Stimulated activated CD8-positive, alpha-beta memory T cell treated with anti-CD3 and anti-CD28 coated beads, Interleukin-15, amount 100 ng/mL, for 4 hours (primary cell): ENCODE measurements at regions not wholly inside any gene's neighbourhood (a gene's known extent, or its start where the extent isn't known, plus 50 kb on each side); places are given as distances from the start of the nearest gene placed in this dataset.
"Not testable (repeated sequence)": the region's sequence is repeated elsewhere in the genome, so short reads cannot be mapped to it uniquely, and the experiment has no call there.

Experiments
- DNase-seq, 2 donors: peaks; one replicate each; pipeline ENCODE4 v3.0.0-alpha.2; 2020; ENCODE audit warnings: low read depth in 2 of 2

- DNase-seq: no peak
Measured at GRCh38 chr14:40122968-40123648, 690.9 kb upstream of the FBXO33 start.

- DNase-seq: no peak
Measured at GRCh38 chr14:40119765-40120164, 687.5 kb upstream of the FBXO33 start.

- DNase-seq: no peak
Measured at GRCh38 chr14:40119321-40119720, 687.1 kb upstream of the FBXO33 start.

GRCh38 chr14:40115583-40115982 lies 683.4 kb upstream of the FBXO33 start:
- no peak for DNase-seq

GRCh38 chr14:40113671-40114070 lies 681.4 kb upstream of the FBXO33 start:
- no peak for DNase-seq

GRCh38 chr14:40100544-40101196 lies 668.4 kb upstream of the FBXO33 start:
- DNase-seq: no peak

DNA sequence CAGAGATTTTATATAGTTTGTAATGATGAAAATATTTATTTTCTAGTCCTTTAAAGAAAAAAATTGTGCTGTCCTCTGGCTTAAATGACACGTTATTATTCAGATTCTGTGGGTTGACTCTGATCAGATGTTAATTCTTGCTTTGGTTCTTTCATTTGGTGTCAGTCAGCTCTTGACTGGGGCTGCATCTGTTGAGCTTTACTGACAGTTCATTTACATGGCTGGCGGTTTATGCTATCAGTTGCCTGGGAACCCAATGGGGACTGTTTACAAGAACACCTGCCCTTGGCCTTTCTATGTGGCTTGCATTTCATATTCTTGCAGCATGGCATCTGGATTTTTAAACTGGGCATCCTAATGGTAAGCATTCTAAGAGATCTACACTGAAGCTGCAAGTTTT lies 667.1 kb upstream of the FBXO33 start:
- no peak for DNase-seq

DNA sequence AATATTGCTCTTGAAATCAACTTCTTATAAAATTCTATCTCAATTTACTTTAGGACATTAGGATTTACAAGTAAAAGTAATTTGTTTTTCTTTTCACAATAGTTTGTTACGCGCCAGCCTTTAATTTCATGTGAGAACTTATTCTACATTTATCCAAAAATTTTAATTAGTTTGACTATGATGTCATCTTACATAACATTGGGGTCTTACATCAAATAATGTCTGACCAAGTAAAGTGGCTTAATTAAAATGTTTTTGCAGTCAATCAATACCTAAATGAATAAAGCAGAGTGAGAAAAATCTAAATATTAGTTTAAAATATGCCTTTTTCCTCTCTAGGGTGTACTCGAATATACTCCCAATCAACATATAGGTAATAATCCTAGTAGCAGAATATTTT lies 666.2 kb upstream of the FBXO33 start:
- no peak for DNase-seq

- no peak for DNase-seq
Measured at GRCh38 chr14:40096968-40097367, 664.7 kb upstream of the FBXO33 start.

DNA sequence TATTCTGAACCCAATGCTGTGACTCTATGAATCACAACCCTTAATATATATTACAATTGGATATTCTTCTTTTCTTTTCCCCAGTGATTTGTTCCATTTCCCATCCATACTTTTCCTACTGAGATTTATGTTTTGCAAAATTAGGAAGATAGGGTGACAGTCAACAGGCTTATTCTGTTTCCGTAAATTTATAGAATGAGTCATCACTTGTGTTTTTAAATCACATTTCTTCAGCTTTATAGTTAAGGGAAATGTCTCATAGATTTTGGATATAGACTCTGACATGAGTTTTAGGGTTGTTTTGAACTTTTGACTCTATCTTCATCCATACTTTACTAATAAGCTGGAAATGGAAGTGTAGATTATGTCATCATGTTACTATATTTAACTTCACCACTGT lies 661.6 kb upstream of the FBXO33 start:
- no peak for DNase-seq

GRCh38 chr14:40074169-40074568 lies 641.9 kb upstream of the FBXO33 start:
- DNase-seq: no peak

DNA sequence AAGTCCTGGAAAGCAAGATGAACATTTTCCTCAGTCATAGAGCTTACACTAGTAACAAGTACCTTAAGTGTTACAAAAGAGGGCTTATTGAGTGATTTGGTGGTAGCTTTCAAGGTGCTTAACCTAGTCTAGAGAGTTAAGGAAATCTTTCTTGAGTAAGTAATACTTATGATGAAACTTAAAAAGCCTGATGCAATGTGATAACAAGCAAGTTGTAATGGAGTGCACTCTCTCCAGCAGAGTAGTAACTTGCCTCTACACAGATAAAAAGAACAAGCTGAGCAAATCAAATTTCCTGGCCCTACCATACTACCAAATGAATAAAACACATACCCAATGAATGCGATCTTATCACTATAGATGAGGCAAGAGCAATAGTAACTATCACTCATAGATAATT lies 639.9 kb upstream of the FBXO33 start:
- DNase-seq: no peak

GRCh38 chr14:40058901-40059897 lies 627.0 kb upstream of the FBXO33 start:
- no peak for DNase-seq

DNA sequence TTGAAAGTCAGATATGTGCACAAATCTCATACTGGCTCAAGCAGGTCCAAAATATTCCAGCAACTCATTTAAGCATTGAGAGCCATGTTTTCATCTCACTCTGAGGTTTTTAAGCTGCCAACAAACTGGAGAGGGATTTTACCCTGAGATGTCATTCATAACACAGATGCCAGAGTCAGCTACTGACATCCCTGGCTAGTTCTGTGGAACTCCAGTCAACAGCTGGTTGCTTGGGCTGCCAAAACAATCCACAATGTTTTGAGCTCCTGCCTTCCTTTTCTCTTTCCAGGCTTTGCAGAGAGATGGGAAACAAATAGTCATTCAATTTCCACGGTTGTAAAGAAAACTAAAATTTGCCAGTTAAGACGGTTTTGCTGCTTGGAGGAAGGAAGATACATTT lies 621.2 kb upstream of the FBXO33 start:
- DNase-seq: no peak

GRCh38 chr14:40028991-40029390 lies 596.8 kb upstream of the FBXO33 start:
- DNase-seq: no peak

DNA sequence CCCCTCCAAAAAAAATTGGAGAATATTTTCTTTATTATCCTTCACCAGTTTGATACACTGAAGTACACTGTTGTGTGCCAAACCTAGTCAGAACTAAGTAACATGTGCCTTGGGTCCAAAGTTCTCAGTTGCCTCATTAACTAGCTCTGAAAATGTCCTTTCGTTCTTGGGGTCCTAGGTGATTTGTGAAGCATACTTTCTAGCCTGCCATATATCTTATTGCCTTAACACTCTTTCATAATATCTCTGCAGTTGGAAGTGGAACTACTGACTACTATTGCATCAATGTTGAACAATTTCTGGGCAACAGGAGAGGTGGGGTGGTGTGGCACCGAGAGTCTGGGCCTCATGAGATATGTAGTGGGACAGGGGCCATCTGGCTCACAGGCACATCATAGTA lies 592.9 kb upstream of the FBXO33 start:
- no peak for DNase-seq

DNA sequence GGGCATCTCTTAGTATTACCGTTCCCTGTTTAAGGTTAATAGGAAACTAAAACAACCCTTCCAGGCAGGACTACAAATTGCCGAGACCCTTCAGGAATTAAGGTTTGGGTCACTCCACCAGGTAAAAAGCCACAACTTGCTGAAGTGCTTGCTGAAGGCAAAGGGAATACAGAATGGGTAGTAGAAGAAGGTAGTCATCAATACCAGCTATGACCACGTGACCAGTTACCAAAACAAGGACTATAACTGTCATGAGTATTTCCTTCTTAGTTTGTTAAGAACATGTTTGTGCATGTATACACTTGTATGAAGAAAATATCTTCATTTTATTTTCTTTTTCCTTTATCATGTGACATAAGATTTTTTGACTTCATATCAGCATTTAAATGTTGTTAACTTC lies 578.7 kb upstream of the FBXO33 start:
- DNase-seq: no peak

DNA sequence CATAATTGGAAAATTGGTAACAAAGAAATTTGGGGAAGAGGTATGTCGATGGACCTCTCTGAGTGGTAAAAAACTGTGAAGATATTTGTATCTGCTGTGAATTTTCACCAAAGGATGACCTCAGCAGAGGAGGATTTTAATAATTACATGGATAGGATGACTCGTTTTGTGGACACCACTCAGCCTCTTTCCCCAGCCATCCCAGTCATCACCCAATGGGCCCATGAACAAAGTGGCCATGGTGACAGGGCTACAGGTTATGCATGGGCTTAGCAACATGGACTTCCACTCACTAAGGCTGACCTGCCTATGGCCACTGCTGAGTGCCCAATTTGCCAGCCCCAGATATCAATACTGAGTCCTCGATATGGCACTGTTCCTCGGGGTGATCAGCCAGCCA lies 577.5 kb upstream of the FBXO33 start:
- DNase-seq: no peak

- not testable (repeated sequence) for DNase-seq
Measured at GRCh38 chr14:40008345-40008744, 576.1 kb upstream of the FBXO33 start.

DNA sequence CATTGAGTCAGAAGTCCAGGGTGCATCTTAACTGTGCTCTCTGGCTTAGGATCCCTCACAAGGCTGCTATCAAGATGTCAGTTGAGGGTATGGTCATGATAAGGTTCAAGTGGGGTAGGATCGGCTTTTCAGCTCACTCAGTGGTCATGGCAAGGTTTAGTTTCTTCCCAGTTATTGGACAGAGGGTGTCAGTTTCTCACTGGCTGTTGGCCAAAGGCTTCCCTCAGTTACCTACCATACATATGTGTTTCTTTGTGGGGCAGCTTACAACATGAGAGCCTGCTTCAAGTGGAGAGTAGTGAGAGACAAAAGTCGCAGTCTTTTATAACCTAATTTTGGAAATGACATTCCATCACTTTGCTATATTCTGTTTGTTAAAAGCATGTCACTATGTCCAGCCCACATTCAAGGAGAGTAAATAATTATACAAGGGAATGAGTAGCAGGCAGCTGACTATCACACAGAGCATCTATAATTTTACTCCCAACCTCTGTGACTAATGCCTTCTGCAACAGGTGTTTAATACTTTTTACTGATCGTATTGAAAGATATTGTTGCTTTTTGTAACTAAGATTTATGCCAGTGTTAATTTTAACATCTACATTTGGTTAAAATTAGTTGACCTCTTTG lies 572.8 kb upstream of the FBXO33 start:
- DNase-seq: no peak

DNA sequence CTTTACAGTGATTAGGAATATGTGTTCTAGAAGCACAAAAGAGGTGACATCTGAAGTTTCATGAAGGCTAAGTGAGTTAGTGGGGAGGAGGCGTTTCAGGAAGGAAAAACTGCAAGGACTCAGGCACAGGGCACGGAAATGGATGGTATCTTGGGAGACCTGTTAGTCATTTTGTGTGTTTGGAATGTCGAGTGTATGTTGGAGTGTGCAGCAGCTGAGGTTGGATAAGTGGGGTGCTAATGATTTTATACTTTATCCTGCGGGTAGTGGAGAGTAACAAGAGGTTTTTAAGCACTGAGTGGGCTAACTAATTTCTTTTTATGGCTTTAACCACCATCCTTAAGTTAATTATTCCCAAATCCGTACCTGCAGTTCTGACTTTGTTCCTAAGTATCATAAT lies 571.5 kb upstream of the FBXO33 start:
- no peak for DNase-seq

DNA sequence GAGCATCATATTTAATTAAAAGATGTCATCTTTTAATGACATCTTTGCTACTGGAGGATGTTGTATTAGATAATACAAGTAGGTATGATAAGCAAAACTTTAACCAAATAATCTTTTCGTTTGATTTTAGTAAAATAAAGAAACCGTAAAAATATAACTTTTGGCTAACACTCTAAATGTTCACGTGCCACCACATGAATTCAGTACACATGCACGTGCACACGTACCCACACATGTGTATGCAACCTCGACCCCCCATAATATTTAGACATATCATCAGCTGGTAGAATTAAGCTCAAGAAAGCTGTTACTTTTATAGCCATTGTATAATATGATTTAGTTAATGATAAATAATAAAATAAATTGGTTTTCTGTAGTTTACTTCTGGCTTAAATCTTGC lies 566.6 kb upstream of the FBXO33 start:
- no peak for DNase-seq
